22Rv1 (cell line): ENCODE measurements at regions not wholly inside any gene's neighbourhood (a gene's known extent, or its start where the extent isn't known, plus 50 kb on each side); places are given as distances from the start of the nearest gene placed in this dataset.

ENCODE experiments used
- ZFX ChIP-seq: fragments of 450-650 bp; IDR thresholded peaks from 2 replicates; pipeline ENCODE4 v1.6.1; 2017; ENCODE audit warnings: antibody characterized with exemption, borderline replicate concordance
- TF ChIP-seq, protein P1 (sequence below): fragments of 450-650 bp; IDR thresholded peaks from 2 replicates; pipeline ENCODE4 v1.5.1; 2017; ENCODE audit warnings: mild to moderate bottlenecking

GRCh38 chr11:105282658-105283057 is 143.1 kb upstream of the CARD18 start:
- TF ChIP-seq, protein P1, sequence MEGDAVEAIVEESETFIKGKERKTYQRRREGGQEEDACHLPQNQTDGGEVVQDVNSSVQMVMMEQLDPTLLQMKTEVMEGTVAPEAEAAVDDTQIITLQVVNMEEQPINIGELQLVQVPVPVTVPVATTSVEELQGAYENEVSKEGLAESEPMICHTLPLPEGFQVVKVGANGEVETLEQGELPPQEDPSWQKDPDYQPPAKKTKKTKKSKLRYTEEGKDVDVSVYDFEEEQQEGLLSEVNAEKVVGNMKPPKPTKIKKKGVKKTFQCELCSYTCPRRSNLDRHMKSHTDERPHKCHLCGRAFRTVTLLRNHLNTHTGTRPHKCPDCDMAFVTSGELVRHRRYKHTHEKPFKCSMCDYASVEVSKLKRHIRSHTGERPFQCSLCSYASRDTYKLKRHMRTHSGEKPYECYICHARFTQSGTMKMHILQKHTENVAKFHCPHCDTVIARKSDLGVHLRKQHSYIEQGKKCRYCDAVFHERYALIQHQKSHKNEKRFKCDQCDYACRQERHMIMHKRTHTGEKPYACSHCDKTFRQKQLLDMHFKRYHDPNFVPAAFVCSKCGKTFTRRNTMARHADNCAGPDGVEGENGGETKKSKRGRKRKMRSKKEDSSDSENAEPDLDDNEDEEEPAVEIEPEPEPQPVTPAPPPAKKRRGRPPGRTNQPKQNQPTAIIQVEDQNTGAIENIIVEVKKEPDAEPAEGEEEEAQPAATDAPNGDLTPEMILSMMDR = no peak
- no peak for TF ChIP-seq ZFX
